H9 (cell line): ENCODE measurements at regions not wholly inside any gene's neighbourhood (a gene's known extent, or its start where the extent isn't known, plus 50 kb on each side); places are given as distances from the start of the nearest gene placed in this dataset.

Source experiments
- DNase-seq: peaks from one replicate; pipeline ENCODE4 v3.0.0-alpha.2; 2017
- H2AFZ ChIP-seq: one replicate; pipeline ENCODE4 v1.6.1; 2013; ENCODE audit warnings: mild to moderate bottlenecking, low read length, control low read depth, moderate library complexity
- H2AK5ac ChIP-seq: 2 replicates; pipeline ENCODE4 v1.6.1; 2013; ENCODE audit warnings: low read length, control low read depth, mixed read lengths; ENCODE audit not compliant: insufficient read length
- H2BK120ac ChIP-seq: one replicate; pipeline ENCODE4 v1.6.1; 2013; ENCODE audit warnings: low read depth, mild to moderate bottlenecking, low read length, control low read depth, inconsistent platforms; ENCODE audit not compliant: poor library complexity, severe bottlenecking
- H2BK12ac ChIP-seq: 2 replicates; pipeline ENCODE4 v1.6.1; 2013; ENCODE audit warnings: low read length, control low read depth, mixed read lengths, low read depth; ENCODE audit not compliant: insufficient read length
- H2BK15ac ChIP-seq: 2 replicates; pipeline ENCODE4 v1.6.1; 2013; ENCODE audit warnings: low read depth, low read length, control low read depth
- H2BK20ac ChIP-seq: one replicate; pipeline ENCODE4 v1.6.1; 2013; ENCODE audit warnings: low read depth, mild to moderate bottlenecking, low read length, control low read depth, inconsistent platforms; ENCODE audit not compliant: poor library complexity, severe bottlenecking
- H2BK5ac ChIP-seq: 2 replicates; pipeline ENCODE4 v1.6.1; 2013; ENCODE audit warnings: low read length, control low read depth, mixed read lengths; ENCODE audit not compliant: insufficient read length
- H3K14ac ChIP-seq: 2 replicates; pipeline ENCODE4 v1.6.1; 2013; ENCODE audit warnings: low read length, control low read depth; ENCODE audit not compliant: insufficient read depth
- H3K18ac ChIP-seq: 2 replicates; pipeline ENCODE4 v1.6.1; 2013; ENCODE audit warnings: low read depth, mild to moderate bottlenecking, mixed read lengths, low read length, control low read depth; ENCODE audit not compliant: insufficient read length
- H3K23ac ChIP-seq: 2 replicates; pipeline ENCODE4 v1.6.1; 2013; ENCODE audit warnings: low read length, control low read depth, mixed read lengths, low read depth; ENCODE audit not compliant: insufficient read length
- H3K23me2 ChIP-seq: 2 replicates; pipeline ENCODE4 v1.6.1; 2013; ENCODE audit warnings: low read depth, mild to moderate bottlenecking, mixed read lengths, low read length, control low read depth; ENCODE audit not compliant: insufficient read length, poor library complexity, severe bottlenecking
- H3K27ac ChIP-seq: 2 replicates; pipeline ENCODE4 v1.5.1; 2013; ENCODE audit warnings: low read length, control low read depth, mixed read lengths, low read depth; ENCODE audit not compliant: insufficient read length
- H3K27me3 ChIP-seq: 2 replicates; pipeline ENCODE4 v1.6.1; 2013; ENCODE audit warnings: low read length, control low read depth, inconsistent platforms; ENCODE audit not compliant: insufficient read depth
- H3K4ac ChIP-seq: 2 replicates; pipeline ENCODE4 v1.6.1; 2013; ENCODE audit warnings: low read depth, mild to moderate bottlenecking, control low read depth, inconsistent platforms, low read length, moderate library complexity
- H3K4me1 ChIP-seq: 2 replicates; pipeline ENCODE4 v1.6.1; 2013; ENCODE audit warnings: low read length, control low read depth, inconsistent platforms; ENCODE audit not compliant: insufficient read depth
- H3K4me2 ChIP-seq: 2 replicates; pipeline ENCODE4 v1.6.1; 2013; ENCODE audit warnings: low read length, control low read depth, mixed read lengths; ENCODE audit not compliant: insufficient read length, insufficient read depth
- H3K56ac ChIP-seq: 2 replicates; pipeline ENCODE4 v1.6.1; 2013; ENCODE audit warnings: low read depth, mild to moderate bottlenecking, mixed read lengths, low read length, control low read depth; ENCODE audit not compliant: insufficient read length
- H3K79me1 ChIP-seq: 2 replicates; pipeline ENCODE4 v1.6.1; 2013; ENCODE audit warnings: low read depth, mild to moderate bottlenecking, moderate library complexity, low read length, control low read depth, inconsistent platforms; ENCODE audit not compliant: insufficient read depth, poor library complexity, severe bottlenecking
- H3K79me2 ChIP-seq: 2 replicates; pipeline ENCODE4 v1.6.1; 2013; ENCODE audit warnings: low read length, control low read depth, inconsistent platforms; ENCODE audit not compliant: insufficient read depth
- H3K9ac ChIP-seq: 2 replicates; pipeline ENCODE4 v1.6.1; 2013; ENCODE audit warnings: low read length, control low read depth, mixed read lengths; ENCODE audit not compliant: insufficient read length; ENCODE audit errors: extremely low read depth
- H3K9me3 ChIP-seq: one replicate; pipeline ENCODE4 v1.6.1; 2013; ENCODE audit warnings: low read depth, low read length, inconsistent platforms; ENCODE audit not compliant: control insufficient read depth
- H3T11ph ChIP-seq: one replicate; pipeline ENCODE4 v1.6.1; 2013; ENCODE audit warnings: mild to moderate bottlenecking, low read length, control low read depth, inconsistent platforms
- H4K20me1 ChIP-seq: one replicate; pipeline ENCODE4 v1.6.1; 2013; ENCODE audit not compliant: control insufficient read depth, insufficient read length, insufficient read depth
- H4K5ac ChIP-seq: 2 replicates; pipeline ENCODE4 v1.6.1; 2013; ENCODE audit warnings: low read depth, mild to moderate bottlenecking, mixed read lengths, low read length, control low read depth; ENCODE audit not compliant: insufficient read length
- H4K8ac ChIP-seq: replicated peaks from 2 replicates; pipeline ENCODE4 v1.6.1; 2013; ENCODE audit warnings: low read length, control low read depth, mixed read lengths, low read depth; ENCODE audit not compliant: insufficient read length
- H4K91ac ChIP-seq: 2 replicates; pipeline ENCODE4 v1.6.1; 2013; ENCODE audit warnings: low read depth, mild to moderate bottlenecking, moderate library complexity, mixed read lengths, low read length, control low read depth; ENCODE audit not compliant: insufficient read length
- H3K27ac Mint-ChIP-seq, 3 experiments: 2 replicates in 2 of 3; 3 replicates in 1 of 3; pipeline ENCODE4 v1.8.0; 2020 to 2021; ENCODE audit warnings: mixed read lengths in 3 of 3, mild to moderate bottlenecking in 1 of 3, moderate library complexity in 1 of 3
- H3K27me3 Mint-ChIP-seq: 2 replicates; pipeline ENCODE4 v1.8.0; 2021; ENCODE audit warnings: low read depth, mild to moderate bottlenecking, moderate library complexity, mixed read lengths
- H3K36me3 Mint-ChIP-seq, 3 experiments: 2 replicates in 2 of 3; 3 replicates in 1 of 3; pipeline ENCODE4 v1.8.0; 2020 to 2021; ENCODE audit warnings: low read depth in 3 of 3, mixed read lengths in 3 of 3; ENCODE audit not compliant: insufficient read depth in 1 of 3
- H3K4me1 Mint-ChIP-seq, 2 experiments: 2 replicates each; pipeline ENCODE4 v1.8.0; 2020; ENCODE audit warnings: mixed read lengths in 2 of 2
- H3K4me3 Mint-ChIP-seq, 2 experiments: 2 replicates in 1 of 2; 3 replicates in 1 of 2; pipeline ENCODE4 v1.8.0; 2020 to 2021; ENCODE audit warnings: mild to moderate bottlenecking in 2 of 2, mixed read lengths in 2 of 2, moderate library complexity in 1 of 2
- H3K9me3 Mint-ChIP-seq, 2 experiments: 2 replicates in 1 of 2; 3 replicates in 1 of 2; pipeline ENCODE4 v1.8.0; 2020; ENCODE audit warnings: mild to moderate bottlenecking in 2 of 2, mixed read lengths in 2 of 2, moderate library complexity in 1 of 2
- WGBS: extraction: QIAGEN DNeasy Blood & Tissue Kit; methylation state at CpG from one replicate; pipeline ENCODE4 v1.1.7; 2013; ENCODE audit warnings: missing lambda C conversion rate, low lambda C conversion rate, mixed read lengths; ENCODE audit not compliant: insufficient read length; ENCODE audit errors: extremely low coverage; 5-methylcytosine and 5-hydroxymethylcytosine counted together
- TF ChIP-seq, protein P1 (sequence below): fragments of 200-600 bp; sonication (generic); conservative IDR thresholded peaks from 3 replicates; pipeline ENCODE4 v1.8.0; 2021; ENCODE audit warnings: antibody characterized with exemption, mild to moderate bottlenecking

DNA sequence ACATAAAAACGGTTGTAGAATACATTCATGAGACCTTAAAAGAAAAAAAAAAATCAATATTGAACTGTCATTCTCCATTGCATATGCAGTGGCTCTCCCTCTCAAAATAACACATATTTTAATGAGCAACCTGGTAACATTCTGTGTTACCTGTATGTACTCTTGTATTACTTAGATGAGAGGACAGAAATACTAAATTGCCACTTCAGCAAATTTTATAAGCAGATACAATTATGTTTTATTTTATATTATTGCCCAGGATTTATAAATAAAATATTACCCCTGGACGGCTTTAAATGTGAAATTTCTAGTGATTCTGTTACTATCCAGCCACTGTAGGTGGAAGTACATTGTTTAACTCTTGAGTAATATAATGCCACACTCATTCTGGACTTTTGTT lies 463.2 kb upstream of the ROBO1 start:
- no peaks in the 10 kb centered on the region for H3K9me3 ChIP-seq
- H3K56ac ChIP-seq = no peak overlapping the region
- no peak for DNase-seq
- no peaks in the 10 kb centered on the region for H3K27me3 Mint-ChIP-seq
- H3K79me2 ChIP-seq = no peaks in the 10 kb centered on the region
- H3K23me2 ChIP-seq = no peaks in the 10 kb centered on the region
- H3K4me1 ChIP-seq = peaks cover 5% of the 10 kb centered on the region; the same call in 1 of the 2 replicates
- no peak overlapping the region for H3K9ac ChIP-seq
- no peak overlapping the region for H3K18ac ChIP-seq
- H2AK5ac ChIP-seq = no peak overlapping the region
- H2BK120ac ChIP-seq = no peak overlapping the region
- no peak overlapping the region for H2BK12ac ChIP-seq
- no CpG with 5 or more reads among the region's 2 CpGs for WGBS
- no peak overlapping the region for H3K14ac ChIP-seq
- H3K9me3 Mint-ChIP-seq = peaks cover 7 to 8% of the 10 kb centered on the region in 2 experiments
- H3K4ac ChIP-seq = no peak overlapping the region
- no peak overlapping the region for H4K91ac ChIP-seq
- TF ChIP-seq, protein P1, sequence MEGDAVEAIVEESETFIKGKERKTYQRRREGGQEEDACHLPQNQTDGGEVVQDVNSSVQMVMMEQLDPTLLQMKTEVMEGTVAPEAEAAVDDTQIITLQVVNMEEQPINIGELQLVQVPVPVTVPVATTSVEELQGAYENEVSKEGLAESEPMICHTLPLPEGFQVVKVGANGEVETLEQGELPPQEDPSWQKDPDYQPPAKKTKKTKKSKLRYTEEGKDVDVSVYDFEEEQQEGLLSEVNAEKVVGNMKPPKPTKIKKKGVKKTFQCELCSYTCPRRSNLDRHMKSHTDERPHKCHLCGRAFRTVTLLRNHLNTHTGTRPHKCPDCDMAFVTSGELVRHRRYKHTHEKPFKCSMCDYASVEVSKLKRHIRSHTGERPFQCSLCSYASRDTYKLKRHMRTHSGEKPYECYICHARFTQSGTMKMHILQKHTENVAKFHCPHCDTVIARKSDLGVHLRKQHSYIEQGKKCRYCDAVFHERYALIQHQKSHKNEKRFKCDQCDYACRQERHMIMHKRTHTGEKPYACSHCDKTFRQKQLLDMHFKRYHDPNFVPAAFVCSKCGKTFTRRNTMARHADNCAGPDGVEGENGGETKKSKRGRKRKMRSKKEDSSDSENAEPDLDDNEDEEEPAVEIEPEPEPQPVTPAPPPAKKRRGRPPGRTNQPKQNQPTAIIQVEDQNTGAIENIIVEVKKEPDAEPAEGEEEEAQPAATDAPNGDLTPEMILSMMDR = no peak
- no peak overlapping the region for H2BK15ac ChIP-seq
- peaks cover 0 to 8% (median 0%) of the 10 kb centered on the region in 3 experiments; a peak in 4 of 7 replicates for H3K36me3 Mint-ChIP-seq
- no peak overlapping the region for H3K4me3 Mint-ChIP-seq
- no peaks in the 10 kb centered on the region for H4K20me1 ChIP-seq
- H4K5ac ChIP-seq = no peak overlapping the region
- H3K27me3 ChIP-seq = no peaks in the 10 kb centered on the region
- H4K8ac ChIP-seq = no peak overlapping the region
- H3K23ac ChIP-seq = no peak overlapping the region
- no peak overlapping the region for H2AFZ ChIP-seq
- no peak overlapping the region for H3K4me2 ChIP-seq
- peaks cover 16 to 18% of the 10 kb centered on the region in 2 experiments for H3K4me1 Mint-ChIP-seq
- H2BK20ac ChIP-seq = no peak overlapping the region
- no peak overlapping the region for H3T11ph ChIP-seq
- no peak overlapping the region for H3K27ac ChIP-seq
- H2BK5ac ChIP-seq = no peak overlapping the region
- H3K27ac Mint-ChIP-seq = no peak overlapping the region
- H3K79me1 ChIP-seq = no peaks in the 10 kb centered on the region
